SK-N-SH treated with all-trans-retinoic acid at 6 μM for 48 hours (cell line): ENCODE measurements at regions not wholly inside any gene's neighbourhood (a gene's known extent, or its start where the extent isn't known, plus 50 kb on each side); places are given as distances from the start of the nearest gene placed in this dataset.

Source experiments
- ATAC-seq: fragments of 200-7000 bp; cut with Tn5 transposase; 3 replicates; pipeline ENCODE4 v1.9.1; 2020; ENCODE audit warnings: mild to moderate bottlenecking, moderate library complexity
- ARNTL ChIP-seq: fragments of 450-650 bp; formaldehyde crosslinking; IDR thresholded peaks from 2 replicates; pipeline ENCODE4 v1.5.0; 2020; ENCODE audit warnings: low read depth, mild to moderate bottlenecking, moderate library complexity, borderline replicate concordance
- BACH2 ChIP-seq: fragments of 250-450 bp; sonication (Bioruptor Pico); IDR thresholded peaks from 2 replicates; pipeline ENCODE4 v1.9.0; 2021; ENCODE audit warnings: mild to moderate bottlenecking, borderline replicate concordance
- CSDC2 ChIP-seq: fragments of 250-450 bp; sonication (Bioruptor Pico); IDR thresholded peaks from 2 replicates; pipeline ENCODE4 v1.5.0; 2020; ENCODE audit warnings: mild to moderate bottlenecking, moderate library complexity
- CSRNP3 ChIP-seq: fragments of 250-450 bp; sonication (Bioruptor Pico); IDR thresholded peaks from 2 replicates; pipeline ENCODE4 v1.5.1; 2021; ENCODE audit warnings: mild to moderate bottlenecking, moderate library complexity
- ESRRG ChIP-seq: fragments of 250-450 bp; sonication (Bioruptor Pico); IDR thresholded peaks from 2 replicates; pipeline ENCODE4 v1.6.1; 2021; ENCODE audit warnings: mild to moderate bottlenecking
- GLIS3 ChIP-seq: fragments of 250-450 bp; sonication (Bioruptor Pico); IDR thresholded peaks from 2 replicates; pipeline ENCODE4 v1.5.0; 2020; ENCODE audit warnings: mild to moderate bottlenecking, moderate library complexity
- ISL1 ChIP-seq: fragments of 250-450 bp; sonication (Bioruptor Pico); IDR thresholded peaks from 2 replicates; pipeline ENCODE4 v2.1.2; 2022; ENCODE audit warnings: mild to moderate bottlenecking, moderate library complexity
- OSR1 ChIP-seq: fragments of 250-450 bp; sonication (Bioruptor Pico); IDR thresholded peaks from 2 replicates; pipeline ENCODE4 v1.8.0; 2022; ENCODE audit warnings: moderate library complexity, mild to moderate bottlenecking, inconsistent platforms
- PATZ1 ChIP-seq: fragments of 250-450 bp; sonication (Bioruptor Pico); IDR thresholded peaks from 2 replicates; pipeline ENCODE4 v1.8.0; 2020; ENCODE audit warnings: mild to moderate bottlenecking, moderate library complexity, borderline replicate concordance
- POU6F1 ChIP-seq: fragments of 250-450 bp; sonication (Bioruptor Pico); IDR thresholded peaks from 2 replicates; pipeline ENCODE4 v1.8.0; 2021; ENCODE audit warnings: low read depth, mild to moderate bottlenecking, moderate library complexity, borderline replicate concordance
- RARB ChIP-seq: fragments of 250-450 bp; sonication (Bioruptor Pico); IDR thresholded peaks from 2 replicates; pipeline ENCODE4 v1.8.0; 2021; ENCODE audit warnings: mild to moderate bottlenecking, moderate library complexity
- SNAI2 ChIP-seq: fragments of 250-450 bp; sonication (Bioruptor Pico); IDR thresholded peaks from 2 replicates; pipeline ENCODE4 v1.5.0; 2020; ENCODE audit warnings: mild to moderate bottlenecking, moderate library complexity
- TCF4 ChIP-seq: fragments of 250-450 bp; sonication (Bioruptor Pico); IDR thresholded peaks from 2 replicates; pipeline ENCODE4 v1.8.0; 2021; ENCODE audit warnings: mild to moderate bottlenecking, moderate library complexity, borderline replicate concordance
- TOX ChIP-seq: fragments of 250-450 bp; sonication (Bioruptor Pico); IDR thresholded peaks from 2 replicates; pipeline ENCODE4 v1.8.0; 2021; ENCODE audit warnings: mild to moderate bottlenecking, moderate library complexity, borderline replicate concordance
- TSHZ2 ChIP-seq: fragments of 250-450 bp; sonication (Bioruptor Pico); IDR thresholded peaks from 2 replicates; pipeline ENCODE4 v1.5.0; 2020; ENCODE audit warnings: mild to moderate bottlenecking, moderate library complexity
- ZC3H10 ChIP-seq: fragments of 250-450 bp; sonication (Bioruptor Pico); IDR thresholded peaks from 2 replicates; pipeline ENCODE4 v1.5.1; 2021; ENCODE audit warnings: mild to moderate bottlenecking, moderate library complexity
- ZFP3 ChIP-seq: fragments of 250-450 bp; sonication (Bioruptor Pico); IDR thresholded peaks from 2 replicates; pipeline ENCODE4 v1.5.0; 2020; ENCODE audit warnings: mild to moderate bottlenecking, moderate library complexity
- ZFP30 ChIP-seq: fragments of 450-650 bp; formaldehyde crosslinking; IDR thresholded peaks from 2 replicates; pipeline ENCODE4 v1.5.0; 2022; ENCODE audit warnings: mild to moderate bottlenecking, moderate library complexity
- ZNF565 ChIP-seq: fragments of 450-650 bp; formaldehyde crosslinking; conservative IDR thresholded peaks from 2 replicates; pipeline ENCODE4 v1.5.0; 2020; ENCODE audit warnings: low read depth, mild to moderate bottlenecking, moderate library complexity
- ZNF70 ChIP-seq: fragments of 450-650 bp; formaldehyde crosslinking; IDR thresholded peaks from 2 replicates; pipeline ENCODE4 v1.5.0; 2020; ENCODE audit warnings: mild to moderate bottlenecking, moderate library complexity
- ZNF8 ChIP-seq: fragments of 450-650 bp; formaldehyde crosslinking; IDR thresholded peaks from 2 replicates; pipeline ENCODE4 v1.5.0; 2020; ENCODE audit warnings: mild to moderate bottlenecking, moderate library complexity
- TF ChIP-seq, protein P1 (sequence below): fragments of 250-450 bp; sonication (Bioruptor Pico); IDR thresholded peaks from 2 replicates; pipeline ENCODE4 v1.5.1; 2020; ENCODE audit warnings: low read depth, mild to moderate bottlenecking, moderate library complexity

GRCh38 chr10:130993612-130994011 is 317.9 kb downstream of the TCERG1L start:
- ATAC-seq, result no peak
- TF ChIP-seq ISL1 (CRISPR knock-in tag) (no peak), BACH2 (no peak), ZFP3 (CRISPR knock-in tag) (no peak), GLIS3 (no peak), ZNF8 (CRISPR knock-in tag) (no peak), RARB (no peak), ZC3H10 (no peak), POU6F1 (no peak), OSR1 (CRISPR knock-in tag) (no peak), CSRNP3 (no peak), SNAI2 (CRISPR knock-in tag) (no peak), ZNF565 (CRISPR knock-in tag) (no peak), TSHZ2 (CRISPR knock-in tag) (no peak), PATZ1 (no peak), ARNTL (CRISPR knock-in tag) (no peak), TCF4 (CRISPR knock-in tag) (no peak), CSDC2 (CRISPR knock-in tag) (no peak), ESRRG (CRISPR knock-in tag) (no peak), ZNF70 (CRISPR knock-in tag) (no peak)
- TF ChIP-seq, protein P1, sequence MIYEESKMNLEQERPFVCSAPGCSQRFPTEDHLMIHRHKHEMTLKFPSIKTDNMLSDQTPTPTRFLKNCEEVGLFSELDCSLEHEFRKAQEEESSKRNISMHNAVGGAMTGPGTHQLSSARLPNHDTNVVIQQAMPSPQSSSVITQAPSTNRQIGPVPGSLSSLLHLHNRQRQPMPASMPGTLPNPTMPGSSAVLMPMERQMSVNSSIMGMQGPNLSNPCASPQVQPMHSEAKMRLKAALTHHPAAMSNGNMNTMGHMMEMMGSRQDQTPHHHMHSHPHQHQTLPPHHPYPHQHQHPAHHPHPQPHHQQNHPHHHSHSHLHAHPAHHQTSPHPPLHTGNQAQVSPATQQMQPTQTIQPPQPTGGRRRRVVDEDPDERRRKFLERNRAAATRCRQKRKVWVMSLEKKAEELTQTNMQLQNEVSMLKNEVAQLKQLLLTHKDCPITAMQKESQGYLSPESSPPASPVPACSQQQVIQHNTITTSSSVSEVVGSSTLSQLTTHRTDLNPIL (CRISPR knock-in tag), result no peak

DNA sequence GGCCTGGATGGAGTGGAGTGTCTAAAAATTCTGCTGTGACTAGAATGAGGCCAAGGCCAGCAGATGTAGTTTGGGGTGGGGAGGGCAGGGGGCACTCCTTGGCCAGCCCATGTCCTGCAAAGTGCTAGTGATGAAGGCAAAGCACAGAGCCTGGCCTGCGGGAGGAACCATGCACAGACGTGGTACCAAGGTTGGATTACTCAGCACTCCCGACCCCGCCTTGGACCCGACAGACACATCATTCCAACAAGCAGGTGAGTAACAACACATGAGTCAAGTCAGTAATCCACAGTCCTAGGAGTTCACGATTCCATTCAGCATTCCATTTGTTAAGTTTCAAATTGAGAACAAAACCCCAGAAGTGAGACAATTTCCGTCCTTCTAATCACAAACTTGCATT is 317.3 kb downstream of the TCERG1L start:
- ATAC-seq, result no peak
- TF ChIP-seq ZNF565 (CRISPR knock-in tag), result no peak
- no peak for TF ChIP-seq BACH2
- no peak for TF ChIP-seq ZNF70 (CRISPR knock-in tag)
- TF ChIP-seq SNAI2 (CRISPR knock-in tag), result no peak
- TF ChIP-seq ZNF8 (CRISPR knock-in tag), result no peak
- no peak for TF ChIP-seq ZC3H10
- TF ChIP-seq ZFP30 (CRISPR knock-in tag), result no peak
- no peak for TF ChIP-seq ARNTL (CRISPR knock-in tag)
- no peak for TF ChIP-seq OSR1 (CRISPR knock-in tag)
- TF ChIP-seq TCF4 (CRISPR knock-in tag), result no peak
- no peak for TF ChIP-seq TOX
- no peak for TF ChIP-seq RARB
- TF ChIP-seq PATZ1, result no peak
- TF ChIP-seq, protein P1 (CRISPR knock-in tag), result no peak
- no peak for TF ChIP-seq TSHZ2 (CRISPR knock-in tag)
- TF ChIP-seq POU6F1, result no peak
- TF ChIP-seq CSDC2 (CRISPR knock-in tag), result no peak
